ENCODE measurements at regions not wholly inside any gene's neighbourhood (a gene's known extent, or its start where the extent isn't known, plus 50 kb on each side); places are given as distances from the start of the nearest gene placed in this dataset.

DNA sequence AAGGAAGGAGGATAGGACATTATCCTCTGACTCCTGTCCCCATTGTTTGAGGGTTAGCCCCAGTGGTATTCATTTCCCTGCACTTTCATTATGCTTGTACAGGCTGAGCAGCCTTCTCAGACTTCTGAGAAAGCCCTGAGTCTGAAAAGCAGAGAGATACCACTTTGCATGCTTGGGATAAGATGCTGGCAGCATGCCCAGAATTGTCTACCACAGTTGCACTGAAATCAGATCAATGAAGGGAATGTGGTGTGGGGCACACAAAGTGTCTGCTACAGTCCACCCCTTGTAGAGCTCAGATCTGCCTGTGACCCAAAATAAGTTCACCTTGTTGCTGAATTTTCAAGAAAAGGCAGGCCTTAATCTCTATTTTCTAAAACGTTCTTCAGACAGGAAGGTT is 160.6 kb downstream of the CCT6B start:
- TF ChIP-seq, protein P1, sequence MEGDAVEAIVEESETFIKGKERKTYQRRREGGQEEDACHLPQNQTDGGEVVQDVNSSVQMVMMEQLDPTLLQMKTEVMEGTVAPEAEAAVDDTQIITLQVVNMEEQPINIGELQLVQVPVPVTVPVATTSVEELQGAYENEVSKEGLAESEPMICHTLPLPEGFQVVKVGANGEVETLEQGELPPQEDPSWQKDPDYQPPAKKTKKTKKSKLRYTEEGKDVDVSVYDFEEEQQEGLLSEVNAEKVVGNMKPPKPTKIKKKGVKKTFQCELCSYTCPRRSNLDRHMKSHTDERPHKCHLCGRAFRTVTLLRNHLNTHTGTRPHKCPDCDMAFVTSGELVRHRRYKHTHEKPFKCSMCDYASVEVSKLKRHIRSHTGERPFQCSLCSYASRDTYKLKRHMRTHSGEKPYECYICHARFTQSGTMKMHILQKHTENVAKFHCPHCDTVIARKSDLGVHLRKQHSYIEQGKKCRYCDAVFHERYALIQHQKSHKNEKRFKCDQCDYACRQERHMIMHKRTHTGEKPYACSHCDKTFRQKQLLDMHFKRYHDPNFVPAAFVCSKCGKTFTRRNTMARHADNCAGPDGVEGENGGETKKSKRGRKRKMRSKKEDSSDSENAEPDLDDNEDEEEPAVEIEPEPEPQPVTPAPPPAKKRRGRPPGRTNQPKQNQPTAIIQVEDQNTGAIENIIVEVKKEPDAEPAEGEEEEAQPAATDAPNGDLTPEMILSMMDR (conservative IDR thresholded peaks at IDR 0.05; ENCODE audit: low read depth in 2 of 2), result no peak
- TF ChIP-seq POLR2AphosphoS5 (IDR thresholded peaks at IDR 0.05; ENCODE audit: low read depth) (no peak), EZH2phosphoT487 (IDR thresholded peaks at IDR 0.05; ENCODE audit: unreplicated experiment) (no peak), EZH2 (IDR thresholded peaks at IDR 0.05; ENCODE audit: low read depth, unreplicated experiment) (no peak), JUNB (IDR thresholded peaks at IDR 0.05; ENCODE audit: unreplicated experiment) (no peak), CREB1 (CRISPR knock-in tag; IDR thresholded peaks at IDR 0.05; ENCODE audit: low read depth) (no peak)
- TF ChIP-seq, protein P2, sequence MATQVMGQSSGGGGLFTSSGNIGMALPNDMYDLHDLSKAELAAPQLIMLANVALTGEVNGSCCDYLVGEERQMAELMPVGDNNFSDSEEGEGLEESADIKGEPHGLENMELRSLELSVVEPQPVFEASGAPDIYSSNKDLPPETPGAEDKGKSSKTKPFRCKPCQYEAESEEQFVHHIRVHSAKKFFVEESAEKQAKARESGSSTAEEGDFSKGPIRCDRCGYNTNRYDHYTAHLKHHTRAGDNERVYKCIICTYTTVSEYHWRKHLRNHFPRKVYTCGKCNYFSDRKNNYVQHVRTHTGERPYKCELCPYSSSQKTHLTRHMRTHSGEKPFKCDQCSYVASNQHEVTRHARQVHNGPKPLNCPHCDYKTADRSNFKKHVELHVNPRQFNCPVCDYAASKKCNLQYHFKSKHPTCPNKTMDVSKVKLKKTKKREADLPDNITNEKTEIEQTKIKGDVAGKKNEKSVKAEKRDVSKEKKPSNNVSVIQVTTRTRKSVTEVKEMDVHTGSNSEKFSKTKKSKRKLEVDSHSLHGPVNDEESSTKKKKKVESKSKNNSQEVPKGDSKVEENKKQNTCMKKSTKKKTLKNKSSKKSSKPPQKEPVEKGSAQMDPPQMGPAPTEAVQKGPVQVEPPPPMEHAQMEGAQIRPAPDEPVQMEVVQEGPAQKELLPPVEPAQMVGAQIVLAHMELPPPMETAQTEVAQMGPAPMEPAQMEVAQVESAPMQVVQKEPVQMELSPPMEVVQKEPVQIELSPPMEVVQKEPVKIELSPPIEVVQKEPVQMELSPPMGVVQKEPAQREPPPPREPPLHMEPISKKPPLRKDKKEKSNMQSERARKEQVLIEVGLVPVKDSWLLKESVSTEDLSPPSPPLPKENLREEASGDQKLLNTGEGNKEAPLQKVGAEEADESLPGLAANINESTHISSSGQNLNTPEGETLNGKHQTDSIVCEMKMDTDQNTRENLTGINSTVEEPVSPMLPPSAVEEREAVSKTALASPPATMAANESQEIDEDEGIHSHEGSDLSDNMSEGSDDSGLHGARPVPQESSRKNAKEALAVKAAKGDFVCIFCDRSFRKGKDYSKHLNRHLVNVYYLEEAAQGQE (IDR thresholded peaks at IDR 0.05; ENCODE audit: unreplicated experiment), result no peak
- TF ChIP-seq, protein P3, sequence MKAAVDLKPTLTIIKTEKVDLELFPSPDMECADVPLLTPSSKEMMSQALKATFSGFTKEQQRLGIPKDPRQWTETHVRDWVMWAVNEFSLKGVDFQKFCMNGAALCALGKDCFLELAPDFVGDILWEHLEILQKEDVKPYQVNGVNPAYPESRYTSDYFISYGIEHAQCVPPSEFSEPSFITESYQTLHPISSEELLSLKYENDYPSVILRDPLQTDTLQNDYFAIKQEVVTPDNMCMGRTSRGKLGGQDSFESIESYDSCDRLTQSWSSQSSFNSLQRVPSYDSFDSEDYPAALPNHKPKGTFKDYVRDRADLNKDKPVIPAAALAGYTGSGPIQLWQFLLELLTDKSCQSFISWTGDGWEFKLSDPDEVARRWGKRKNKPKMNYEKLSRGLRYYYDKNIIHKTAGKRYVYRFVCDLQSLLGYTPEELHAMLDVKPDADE (IDR thresholded peaks at IDR 0.05), result no peak
